ENCODE measurements at regions not wholly inside any gene's neighbourhood (a gene's known extent, or its start where the extent isn't known, plus 50 kb on each side); places are given as distances from the start of the nearest gene placed in this dataset.

DNA sequence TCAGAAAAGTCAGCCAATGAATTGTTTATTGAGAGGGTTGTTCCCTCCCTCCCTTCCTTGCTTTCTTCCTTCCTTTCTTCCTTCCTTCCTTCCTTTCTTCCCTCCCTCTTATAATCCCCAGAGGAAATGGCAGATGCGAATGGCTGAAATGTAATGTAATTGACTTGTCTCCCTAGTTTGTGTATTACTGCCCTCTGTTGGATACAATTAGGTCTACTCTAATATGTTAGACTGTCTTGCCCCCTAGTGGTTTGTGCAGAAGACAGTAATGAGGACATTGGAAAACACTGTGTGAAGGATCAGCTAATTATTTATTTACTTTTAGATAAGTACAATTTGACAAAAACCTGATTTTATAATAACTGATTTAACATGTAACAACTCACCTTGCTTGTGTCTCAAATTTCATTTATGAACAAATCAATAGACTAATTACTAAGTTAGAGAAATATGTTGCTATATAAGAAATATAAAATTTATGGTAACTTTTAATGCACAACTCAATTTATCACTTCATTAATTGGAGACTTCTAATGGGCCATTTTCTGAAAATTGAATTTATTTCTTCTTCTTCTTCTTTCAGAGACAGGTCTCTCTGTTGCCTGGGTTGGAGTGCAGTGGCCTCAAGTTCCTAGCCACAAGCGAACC lies 229.8 kb upstream of the LRIG3 start:
- TF ChIP-seq, protein P1, sequence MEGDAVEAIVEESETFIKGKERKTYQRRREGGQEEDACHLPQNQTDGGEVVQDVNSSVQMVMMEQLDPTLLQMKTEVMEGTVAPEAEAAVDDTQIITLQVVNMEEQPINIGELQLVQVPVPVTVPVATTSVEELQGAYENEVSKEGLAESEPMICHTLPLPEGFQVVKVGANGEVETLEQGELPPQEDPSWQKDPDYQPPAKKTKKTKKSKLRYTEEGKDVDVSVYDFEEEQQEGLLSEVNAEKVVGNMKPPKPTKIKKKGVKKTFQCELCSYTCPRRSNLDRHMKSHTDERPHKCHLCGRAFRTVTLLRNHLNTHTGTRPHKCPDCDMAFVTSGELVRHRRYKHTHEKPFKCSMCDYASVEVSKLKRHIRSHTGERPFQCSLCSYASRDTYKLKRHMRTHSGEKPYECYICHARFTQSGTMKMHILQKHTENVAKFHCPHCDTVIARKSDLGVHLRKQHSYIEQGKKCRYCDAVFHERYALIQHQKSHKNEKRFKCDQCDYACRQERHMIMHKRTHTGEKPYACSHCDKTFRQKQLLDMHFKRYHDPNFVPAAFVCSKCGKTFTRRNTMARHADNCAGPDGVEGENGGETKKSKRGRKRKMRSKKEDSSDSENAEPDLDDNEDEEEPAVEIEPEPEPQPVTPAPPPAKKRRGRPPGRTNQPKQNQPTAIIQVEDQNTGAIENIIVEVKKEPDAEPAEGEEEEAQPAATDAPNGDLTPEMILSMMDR (conservative IDR thresholded peaks at IDR 0.05; ENCODE audit: low read depth, low read length): peak; percentile 98
- TF ChIP-seq EZH2 (IDR thresholded peaks at IDR 0.05; ENCODE audit: borderline replicate concordance, low read depth, low read length, poor library complexity, severe bottlenecking): no peak
